ENCODE measurements at regions not wholly inside any gene's neighbourhood (a gene's known extent, or its start where the extent isn't known, plus 50 kb on each side); places are given as distances from the start of the nearest gene placed in this dataset.

DNA sequence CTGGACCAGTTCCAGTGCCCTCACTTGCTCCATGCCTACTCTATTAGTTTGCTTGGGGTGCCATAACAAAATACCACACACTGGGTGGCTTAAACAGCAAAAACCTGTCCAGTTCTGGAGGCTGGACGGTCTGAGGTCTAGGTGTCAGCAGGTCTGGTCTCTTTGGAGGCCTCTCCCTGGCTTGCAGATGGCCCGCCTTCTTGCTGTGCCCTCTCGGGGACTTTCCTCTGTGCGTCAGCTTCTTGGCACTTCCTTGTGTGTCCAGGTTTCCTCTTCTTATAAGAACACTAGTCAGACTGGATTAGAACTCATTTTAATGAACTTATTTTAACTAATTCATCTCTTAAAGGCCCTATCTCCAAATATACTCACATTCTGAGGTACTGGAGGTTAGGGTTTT is 97.2 kb downstream of the CARTPT start:
- TF ChIP-seq POLR2AphosphoS5 (IDR thresholded peaks at IDR 0.05; ENCODE audit: low read depth, low read length) (no peak), POLR2A (IDR thresholded peaks at IDR 0.05; ENCODE audit: low read depth, low read length) (no peak)
